K562 (cell line): ENCODE measurements at regions not wholly inside any gene's neighbourhood (a gene's known extent, or its start where the extent isn't known, plus 50 kb on each side); places are given as distances from the start of the nearest gene placed in this dataset.

Experiments used
- ATAC-seq: fragments of 200-7000 bp; cut with Tn5 transposase; 3 replicates; pipeline ENCODE4 v1.9.1; 2020; ENCODE audit warnings: moderate library complexity
- BruUV-seq: library from RNA; stranded (reverse); fragments of 400-500 nt; replicated peaks from 2 replicates; lab custom pipeline; 2021; lab: Mats Ljungman, UMichigan
- CTCF ChIA-PET: fragments of 300-600 bp; formaldehyde crosslinking; extraction: SDS; loops from one replicate; lab custom pipeline; 2021; ENCODE audit warnings: low intra/inter-chr PET ratio; lab: Yijun Ruan, JAX
- POLR2A ChIA-PET: fragments of 300-600, 350-650 bp; sonication (Branson Sonifier 250); formaldehyde crosslinking; extraction: SDS; loops from one replicate; lab custom pipeline; 2021; ENCODE audit warnings: antibody characterized with exemption, inconsistent platforms; lab: Yijun Ruan, JAX
- DNase-seq, 4 experiments: peaks; one replicate each; pipeline versions ENCODE4 v3.0.0 to v3.0.0-alpha.2; 2011 to 2018; ENCODE audit warnings: low spot score in 3 of 4, mixed read lengths in 3 of 4; ENCODE audit errors: extremely low read depth in 1 of 4
- FAIRE-seq: peaks from 2 replicates; lab custom pipeline; 2011; peaks lifted over from hg19 to GRCh38; lab: Jason Lieb, UNC
- H2AFZ ChIP-seq: 2 replicates; pipeline ENCODE4 v1.6.0; 2011; ENCODE audit warnings: low read depth, low read length, control low read depth, inconsistent platforms
- H3K27ac ChIP-seq: fragments of 200-600 bp; 3 replicates; pipeline ENCODE4 v1.8.0; 2011; ENCODE audit warnings: low read depth, mild to moderate bottlenecking, control low read depth, inconsistent platforms, low read length, moderate library complexity, mixed read lengths; ENCODE audit errors: extremely low read depth
- H3K27me3 ChIP-seq, 2 experiments: fragments of 300-600 bp in 1 of 2; 2 replicates in 1 of 2; 3 replicates in 1 of 2; pipeline versions ENCODE4 v1.6.0 to v1.8.0; 2011; ENCODE audit warnings: inconsistent platforms in 2 of 2, low read length in 2 of 2, mild to moderate bottlenecking in 1 of 2, mixed read lengths in 1 of 2, moderate library complexity in 1 of 2; ENCODE audit not compliant: control insufficient read depth in 2 of 2, insufficient read depth in 2 of 2
- H3K36me3 ChIP-seq: fragments of 300-600 bp; 3 replicates; pipeline ENCODE4 v1.8.0; 2011; ENCODE audit warnings: mild to moderate bottlenecking, low read length, inconsistent platforms; ENCODE audit not compliant: control insufficient read depth, insufficient read depth
- H3K4me1 ChIP-seq, 2 experiments: fragments of 200-600 bp in 1 of 2; replicated peaks in 1 of 2; 2 replicates in 1 of 2; 3 replicates in 1 of 2; pipeline versions ENCODE4 v1.5.1 to v1.8.0; 2011; ENCODE audit warnings: inconsistent platforms in 2 of 2, low read length in 2 of 2, mild to moderate bottlenecking in 1 of 2, mixed read lengths in 1 of 2, moderate library complexity in 1 of 2; ENCODE audit not compliant: control insufficient read depth in 2 of 2, insufficient read depth in 2 of 2
- H3K4me2 ChIP-seq: 2 replicates; pipeline ENCODE4 v1.6.1; 2011; ENCODE audit warnings: low read length, control low read depth, inconsistent platforms, mixed read lengths; ENCODE audit not compliant: insufficient read depth
- H3K4me3 ChIP-seq: fragments of 200-600 bp; sonication (generic), shearing (Covaris generic); 2 replicates; pipeline ENCODE4 v1.5.1; 2016; ENCODE audit warnings: control low read depth, inconsistent platforms
- H3K79me2 ChIP-seq: fragments of 200-600 bp; 3 replicates; pipeline ENCODE4 v1.8.0; 2011; ENCODE audit warnings: low read length, inconsistent platforms; ENCODE audit not compliant: control insufficient read depth, insufficient read depth
- H3K9ac ChIP-seq, 2 experiments: 2 replicates each; pipeline versions ENCODE4 v1.6.0 to v1.6.1; 2011; ENCODE audit warnings: low read depth in 2 of 2, low read length in 2 of 2, control low read depth in 1 of 2, inconsistent platforms in 1 of 2, mild to moderate bottlenecking in 1 of 2, mixed read lengths in 1 of 2; ENCODE audit not compliant: insufficient read depth in 1 of 2
- H3K9me1 ChIP-seq: one replicate; pipeline ENCODE4 v1.6.0; 2011; ENCODE audit warnings: inconsistent platforms, mild to moderate bottlenecking, low read length, moderate library complexity; ENCODE audit not compliant: control insufficient read depth, insufficient read depth
- H3K9me3 ChIP-seq: replicated peaks from 2 replicates; pipeline ENCODE4 v1.5.1; 2011; ENCODE audit warnings: low read depth, low read length, inconsistent platforms; ENCODE audit not compliant: control insufficient read depth, insufficient read depth
- H4K20me1 ChIP-seq: replicated peaks from 2 replicates; pipeline ENCODE4 v1.6.1; 2011; ENCODE audit warnings: low read length, inconsistent platforms, mixed read lengths; ENCODE audit not compliant: control insufficient read depth, insufficient read depth
- E2F8 ChIP-seq: fragments of 450-650 bp; IDR thresholded peaks from 2 replicates; pipeline ENCODE4 v1.7.1; 2018; ENCODE audit warnings: mild to moderate bottlenecking, low read depth; ENCODE audit not compliant: partially characterized antibody
- WGBS: fragments of 100-300 bp; shearing (Covaris generic); methylation state at CpG from one replicate; pipeline ENCODE4 v1.1.6; 2016; ENCODE audit warnings: low coverage, mixed read lengths; ENCODE audit not compliant: insufficient coverage; ENCODE audit errors: missing lambda C conversion rate; 5-methylcytosine and 5-hydroxymethylcytosine counted together
- in situ Hi-C: fragments of 300-500 bp; cut with MboI; formaldehyde crosslinking; loops from 4 replicates; pipeline ENCODE4 v1.15.0; 2018; ENCODE audit warnings: inconsistent platforms, mixed read lengths
- intact Hi-C: fragments of 100-400 bp; cut with micrococcal nuclease; formaldehyde crosslinking; loops from 2 replicates; pipeline ENCODE4 v1.14.2; 2022

GRCh38 chr11:59289356-59290181 is 69.1 kb upstream of the OR5AN1 start:
- FAIRE-seq (no peak), ATAC-seq (no peak), DNase-seq (no peak)
- Histone ChIP-seq H3K9me1 (no peaks in the 10 kb centered on the region), H3K27me3 (no peaks in the 10 kb centered on the region), H2AFZ (no peak overlapping the region), H3K36me3 (no peaks in the 10 kb centered on the region), H3K9me3 (no peaks in the 10 kb centered on the region), H3K9ac (no peak overlapping the region), H3K4me1 (no peaks in the 10 kb centered on the region), H3K79me2 (no peaks in the 10 kb centered on the region), H3K4me2 (no peak overlapping the region), H3K27ac (no peak overlapping the region)
- ChIA-PET POLR2A (interaction anchor here (1.1 kb wide), 1 partner anchor 11 kb away, joined by 6 read pairs; no protein-coding TSS in a partner anchor), CTCF (no interaction called here)
- WGBS = 0% methylated on average over 4 of the region's 4 CpGs
- intact Hi-C loops = loop anchor here (5.0 kb wide), 1 partner anchor 143 kb away; no protein-coding TSS in a partner anchor
- in situ Hi-C loops = no loop called here
- TF ChIP-seq E2F8 = no peak
- TF ChIP-seq, all 486 proteins: peak for 0
- no TSS peak for BruUV-seq
- no peaks in the 10 kb centered on the region for H4K20me1 ChIP-seq
- H3K4me3 ChIP-seq = no peak overlapping the region
